CD14-positive monocyte (primary cell): ENCODE measurements at regions not wholly inside any gene's neighbourhood (a gene's known extent, or its start where the extent isn't known, plus 50 kb on each side); places are given as distances from the start of the nearest gene placed in this dataset.
A peak's percentile ranks its signal among the peaks of the same experiment; 100 is the strongest.

Experiments used
- DNase-seq, 3 donors: peaks; one replicate each; pipeline ENCODE4 v3.0.0-alpha.2; 2011 to 2022
- H2AFZ ChIP-seq: 2 replicates; pipeline ENCODE4 v1.6.0; 2012; ENCODE audit warnings: mild to moderate bottlenecking, low read depth, low read length, inconsistent platforms; ENCODE audit not compliant: insufficient read depth, poor library complexity, severe bottlenecking
- H3K27ac ChIP-seq, 2 donors: 1 replicate in 1 of 2; 2 replicates in 1 of 2; pipeline ENCODE4 v1.5.1; 2012 to 2013; ENCODE audit warnings: low read length in 2 of 2, control low read depth in 1 of 2, inconsistent platforms in 1 of 2, low read depth in 1 of 2, mild to moderate bottlenecking in 1 of 2
- H3K27me3 ChIP-seq, 2 donors: one replicate each; pipeline versions ENCODE4 v1.6.0 to v1.6.1; 2011 to 2013; ENCODE audit warnings: low read length in 2 of 2; ENCODE audit not compliant: control insufficient read depth in 2 of 2, insufficient read depth in 2 of 2
- H3K36me3 ChIP-seq, 2 donors: replicated peaks in 1 of 2; 1 replicate in 1 of 2; 2 replicates in 1 of 2; pipeline versions ENCODE4 v1.5.1 to v1.6.1; 2012 to 2013; ENCODE audit warnings: low read length in 2 of 2, control low read depth in 1 of 2, inconsistent platforms in 1 of 2, mild to moderate bottlenecking in 1 of 2; ENCODE audit not compliant: insufficient read depth in 2 of 2, control insufficient read depth in 1 of 2
- H3K4me1 ChIP-seq, 2 donors: 1 replicate in 1 of 2; 2 replicates in 1 of 2; pipeline versions ENCODE4 v1.5.1 to v1.6.1; 2012 to 2013; ENCODE audit warnings: low read length in 2 of 2, control low read depth in 1 of 2, inconsistent platforms in 1 of 2, mild to moderate bottlenecking in 1 of 2, moderate library complexity in 1 of 2; ENCODE audit not compliant: insufficient read depth in 2 of 2, control insufficient read depth in 1 of 2
- H3K4me2 ChIP-seq: replicated peaks from 2 replicates; pipeline ENCODE3; 2012; ENCODE audit warnings: low read length, moderate library complexity, mild to moderate bottlenecking; ENCODE audit not compliant: poor library complexity, severe bottlenecking; ENCODE audit errors: extremely low read depth
- H3K4me3 ChIP-seq, 3 experiments: fragments of 200-600 bp in 1 of 3; sonication (generic) in 1 of 3; replicated peaks in 1 of 3; 1 replicate in 2 of 3; 2 replicates in 1 of 3; pipeline ENCODE4 v1.5.1; 2011 to 2013; ENCODE audit warnings: low read length in 3 of 3, mild to moderate bottlenecking in 3 of 3, control low read depth in 2 of 3, low read depth in 2 of 3, inconsistent platforms in 1 of 3, moderate library complexity in 1 of 3
- H3K79me2 ChIP-seq: 2 replicates; pipeline ENCODE4 v1.6.0; 2012; ENCODE audit warnings: mild to moderate bottlenecking, control low read depth, inconsistent platforms, low read length, moderate library complexity; ENCODE audit not compliant: insufficient read depth
- H3K9ac ChIP-seq: 2 replicates; pipeline ENCODE4 v1.6.0; 2017; ENCODE audit warnings: low read length, mild to moderate bottlenecking; ENCODE audit not compliant: insufficient read depth, poor library complexity, severe bottlenecking
- H3K9me3 ChIP-seq, 2 donors: replicated peaks in 1 of 2; 1 replicate in 1 of 2; 2 replicates in 1 of 2; pipeline versions ENCODE4 v1.5.1 to v1.6.1; 2012 to 2013; ENCODE audit warnings: low read length in 2 of 2, control low read depth in 1 of 2; ENCODE audit not compliant: control insufficient read depth in 1 of 2, insufficient read depth in 1 of 2
- H4K20me1 ChIP-seq: 2 replicates; pipeline ENCODE4 v1.6.0; 2012; ENCODE audit warnings: mild to moderate bottlenecking, low read length, control low read depth, moderate library complexity; ENCODE audit not compliant: insufficient read depth
- H3K27ac Mint-ChIP-seq, 7 donors: one replicate each; pipeline ENCODE4 v1.8.0; 2020; ENCODE audit warnings: mild to moderate bottlenecking in 7 of 7, mixed read lengths in 7 of 7, moderate library complexity in 6 of 7, inconsistent platforms in 2 of 7
- H3K27me3 Mint-ChIP-seq, 3 donors: one replicate each; pipeline ENCODE4 v1.8.0; 2021 to 2022; ENCODE audit warnings: low read depth in 3 of 3, mild to moderate bottlenecking in 3 of 3, mixed read lengths in 3 of 3, moderate library complexity in 3 of 3, inconsistent platforms in 1 of 3
- H3K36me3 Mint-ChIP-seq, 2 donors: one replicate each; pipeline ENCODE4 v1.8.0; 2020; ENCODE audit warnings: mixed read lengths in 2 of 2, inconsistent platforms in 1 of 2, mild to moderate bottlenecking in 1 of 2
- H3K4me1 Mint-ChIP-seq: one replicate; pipeline ENCODE4 v1.8.0; 2020; ENCODE audit warnings: mild to moderate bottlenecking, mixed read lengths
- H3K4me3 Mint-ChIP-seq, 2 donors: one replicate each; pipeline ENCODE4 v1.8.0; 2020; ENCODE audit warnings: mild to moderate bottlenecking in 2 of 2, mixed read lengths in 2 of 2, moderate library complexity in 1 of 2
- H3K9me3 Mint-ChIP-seq, 7 donors: one replicate each; pipeline ENCODE4 v1.8.0; 2020 to 2022; ENCODE audit warnings: mixed read lengths in 7 of 7, mild to moderate bottlenecking in 6 of 7, moderate library complexity in 6 of 7, inconsistent platforms in 2 of 7
- CTCF ChIP-seq: fragments of 200-600 bp; IDR thresholded peaks from one replicate; pipeline ENCODE4 v1.8.0; 2022; ENCODE audit warnings: antibody characterized with exemption, mild to moderate bottlenecking
- WGBS: methylation state at CpG from one replicate; pipeline ENCODE4 v1.1.5; 2013; ENCODE audit warnings: missing lambda C conversion rate; ENCODE audit not compliant: insufficient coverage; 5-methylcytosine and 5-hydroxymethylcytosine counted together
- intact Hi-C, 2 donors: fragments of 100-400 bp; cut with micrococcal nuclease; formaldehyde crosslinking; loops; one replicate each; pipeline versions ENCODE4 v1.15.0 to v1.15.1; 2023

- intact Hi-C loops = no loop called here
- no peak overlapping the region for H2AFZ ChIP-seq
- Mint-ChIP-seq H3K9me3 (peaks cover 0 to 4% (median 0%) of the 10 kb centered on the region in 7 donors), H3K27me3 (no peaks in the 10 kb centered on the region), H3K27ac (no peak overlapping the region), H3K4me1 (no peaks in the 10 kb centered on the region), H3K36me3 (no peaks in the 10 kb centered on the region), H3K4me3 (no peak overlapping the region)
- no peak overlapping the region for H3K9ac ChIP-seq
- DNase-seq = no peak
- TF ChIP-seq CTCF = no peak
- no peaks in the 10 kb centered on the region for H3K9me3 ChIP-seq
- no peaks in the 10 kb centered on the region for H3K4me1 ChIP-seq
- WGBS = 91% methylated on average over 1 of the region's 3 CpGs
- no peaks in the 10 kb centered on the region for H3K36me3 ChIP-seq
- no peak overlapping the region for H3K4me3 ChIP-seq
- H4K20me1 ChIP-seq = no peaks in the 10 kb centered on the region
- H3K27ac ChIP-seq = no peak overlapping the region
- H3K79me2 ChIP-seq = no peaks in the 10 kb centered on the region
- no peaks in the 10 kb centered on the region for H3K27me3 ChIP-seq
- H3K4me2 ChIP-seq = no peak overlapping the region
Observed at GRCh38 chr7:84390845-84391244, 196.3 kb upstream of the SEMA3A start.

GRCh38 chr7:84389242-84389641 lies 194.7 kb upstream of the SEMA3A start:
- no peak overlapping the region for H3K4me3 Mint-ChIP-seq
- Histone ChIP-seq H3K9me3 (no peaks in the 10 kb centered on the region), H3K27me3 (no peaks in the 10 kb centered on the region), H3K27ac (no peak overlapping the region), H3K9ac (no peak overlapping the region), H3K4me3 (no peak overlapping the region), H2AFZ (no peak overlapping the region), H4K20me1 (no peaks in the 10 kb centered on the region), H3K36me3 (no peaks in the 10 kb centered on the region), H3K4me1 (no peaks in the 10 kb centered on the region), H3K4me2 (no peak overlapping the region), H3K79me2 (no peaks in the 10 kb centered on the region)
- peaks cover 0 to 4% (median 0%) of the 10 kb centered on the region in 7 donors for H3K9me3 Mint-ChIP-seq
- H3K27ac Mint-ChIP-seq = no peak overlapping the region
- intact Hi-C loops = no loop called here
- no peaks in the 10 kb centered on the region for H3K4me1 Mint-ChIP-seq
- no peaks in the 10 kb centered on the region for H3K36me3 Mint-ChIP-seq
- H3K27me3 Mint-ChIP-seq = no peaks in the 10 kb centered on the region
- peak in 1 of 3 donors; percentile 8 for DNase-seq
- no peak for TF ChIP-seq CTCF
- WGBS = no CpG with 5 or more reads among the region's 4 CpGs
